CD4-positive, alpha-beta T cell (primary cell): ENCODE measurements at regions not wholly inside any gene's neighbourhood (a gene's known extent, or its start where the extent isn't known, plus 50 kb on each side); places are given as distances from the start of the nearest gene placed in this dataset.

Experiments used
- ATAC-seq: fragments of 200-7000 bp; cut with Tn5 transposase; one replicate; pipeline ENCODE4 v1.10.0; 2022; ENCODE audit warnings: mild to moderate bottlenecking; ENCODE audit not compliant: poor library complexity
- CTCF ChIA-PET: fragments of 350-600 bp; sonication (Branson Sonifier 250); formaldehyde crosslinking; loops from one replicate; lab custom pipeline; 2021; ENCODE audit warnings: antibody characterized with exemption, inconsistent platforms; lab: Charles Lee
- POLR2A ChIA-PET: fragments of 350-600 bp; sonication (Branson Sonifier 250); formaldehyde crosslinking; loops from one replicate; lab custom pipeline; 2021; ENCODE audit warnings: antibody characterized with exemption, inconsistent platforms; lab: Charles Lee
- DNase-seq, 14 experiments: peaks; one replicate each; pipeline ENCODE4 v3.0.0-alpha.2; 2013 to 2020; ENCODE audit warnings: mixed read lengths in 2 of 14
- H3K27ac ChIP-seq, 2 donors: one replicate each; pipeline versions ENCODE4 v1.5.1 to v1.7.0; 2013; ENCODE audit warnings: low read length in 2 of 2, low read depth in 1 of 2, mild to moderate bottlenecking in 1 of 2
- H3K27me3 ChIP-seq, 2 experiments: 1 replicate in 1 of 2; 2 replicates in 1 of 2; pipeline versions ENCODE4 v1.6.1 to v1.7.0; 2013; ENCODE audit warnings: low read length in 2 of 2, control low read depth in 1 of 2, mild to moderate bottlenecking in 1 of 2, moderate library complexity in 1 of 2; ENCODE audit not compliant: insufficient read depth in 2 of 2, control insufficient read depth in 1 of 2
- H3K36me3 ChIP-seq: one replicate; pipeline ENCODE4 v1.6.1; 2013; ENCODE audit warnings: low read length, control low read depth; ENCODE audit not compliant: insufficient read depth
- H3K4me1 ChIP-seq: one replicate; pipeline ENCODE4 v1.6.1; 2013; ENCODE audit warnings: low read length, control low read depth; ENCODE audit not compliant: insufficient read depth
- H3K4me3 ChIP-seq: one replicate; pipeline ENCODE4 v1.5.1; 2013; ENCODE audit warnings: mild to moderate bottlenecking, low read length, moderate library complexity
- H3K9me3 ChIP-seq, 2 experiments: 1 replicate in 1 of 2; 2 replicates in 1 of 2; pipeline versions ENCODE4 v1.6.1 to v1.7.0; 2013; ENCODE audit warnings: low read length in 2 of 2, mild to moderate bottlenecking in 2 of 2, control low read depth in 1 of 2, moderate library complexity in 1 of 2; ENCODE audit not compliant: control insufficient read depth in 1 of 2, insufficient read depth in 1 of 2
- H3K27ac Mint-ChIP-seq: one replicate; pipeline ENCODE4 v1.8.0; 2020; ENCODE audit warnings: mixed read lengths
- H3K27me3 Mint-ChIP-seq: one replicate; pipeline ENCODE4 v1.8.0; 2021; ENCODE audit warnings: mixed read lengths
- H3K36me3 Mint-ChIP-seq: one replicate; pipeline ENCODE4 v1.8.0; 2021; ENCODE audit warnings: low read depth, mixed read lengths
- H3K4me1 Mint-ChIP-seq: one replicate; pipeline ENCODE4 v1.8.0; 2021; ENCODE audit warnings: low read depth, mixed read lengths
- H3K4me3 Mint-ChIP-seq: one replicate; pipeline ENCODE4 v1.8.0; 2020; ENCODE audit warnings: mild to moderate bottlenecking, mixed read lengths
- H3K9me3 Mint-ChIP-seq: one replicate; pipeline ENCODE4 v1.8.0; 2020; ENCODE audit warnings: mixed read lengths
- CTCF ChIP-seq: fragments of 200-600 bp; IDR thresholded peaks from one replicate; pipeline ENCODE4 v1.8.0; 2022; ENCODE audit warnings: antibody characterized with exemption, mild to moderate bottlenecking
- intact Hi-C, 2 experiments: fragments of 100-400 bp; cut with DNase I in 1 of 2; cut with micrococcal nuclease in 1 of 2; formaldehyde crosslinking; loops; one replicate each; pipeline versions ENCODE4 v1.15.1 to v1.9.0; 2023 to 2025; cut with DNase I, micrococcal nuclease

GRCh38 chr3:80099559-80100066 is 331.8 kb upstream of the ROBO1 start:
- TF ChIP-seq CTCF: no peak
- H3K36me3 Mint-ChIP-seq: no peaks in the 10 kb centered on the region
- Histone ChIP-seq H3K27me3 (no peaks in the 10 kb centered on the region), H3K4me1 (no peaks in the 10 kb centered on the region), H3K36me3 (no peaks in the 10 kb centered on the region), H3K9me3 (peaks cover 0 to 4% of the 10 kb centered on the region in 2 experiments), H3K27ac (no peak overlapping the region), H3K4me3 (no peak overlapping the region)
- no peak overlapping the region for H3K27ac Mint-ChIP-seq
- no peak overlapping the region for H3K4me3 Mint-ChIP-seq
- ChIA-PET POLR2A (interaction anchor here (0.6 kb wide), 1 partner anchor 176 kb away, joined by 3 read pairs; no protein-coding TSS in a partner anchor), CTCF (no interaction called here)
- no peak for DNase-seq
- intact Hi-C loops: no loop called here
- no peaks in the 10 kb centered on the region for H3K27me3 Mint-ChIP-seq
- ATAC-seq: no peak
- peaks cover 4% of the 10 kb centered on the region for H3K9me3 Mint-ChIP-seq
- H3K4me1 Mint-ChIP-seq: no peaks in the 10 kb centered on the region

DNA sequence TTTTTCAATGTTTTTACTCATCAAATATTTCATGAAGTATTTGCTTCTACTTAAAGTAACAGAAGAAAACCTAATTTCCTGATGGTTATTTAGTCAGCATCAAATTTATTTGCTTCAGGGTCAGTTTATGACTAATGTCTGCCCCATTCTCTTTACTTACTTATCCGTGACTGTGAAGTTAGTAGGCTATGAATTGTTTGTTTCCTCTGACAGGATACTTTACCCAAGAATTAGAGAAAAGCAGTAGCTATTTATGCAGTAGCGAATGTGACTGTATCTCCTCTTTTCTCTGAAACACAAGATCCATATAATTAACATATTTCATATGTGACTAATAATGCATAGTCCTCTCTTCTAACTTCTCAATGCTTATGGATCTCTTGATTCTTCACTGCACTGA is 329.9 kb upstream of the ROBO1 start:
- Mint-ChIP-seq H3K27me3 (no peaks in the 10 kb centered on the region), H3K36me3 (no peaks in the 10 kb centered on the region), H3K4me3 (no peak overlapping the region), H3K27ac (no peak overlapping the region), H3K9me3 (peaks cover 2% of the 10 kb centered on the region), H3K4me1 (no peaks in the 10 kb centered on the region)
- ChIA-PET CTCF (no interaction called here), POLR2A (no interaction called here)
- H3K4me3 ChIP-seq: no peak overlapping the region
- intact Hi-C loops: no loop called here
- H3K4me1 ChIP-seq: no peaks in the 10 kb centered on the region
- no peak overlapping the region for H3K27ac ChIP-seq
- TF ChIP-seq CTCF: no peak
- no peak for DNase-seq
- peaks cover 0 to 4% of the 10 kb centered on the region in 2 experiments for H3K9me3 ChIP-seq
- H3K36me3 ChIP-seq: no peaks in the 10 kb centered on the region
- no peaks in the 10 kb centered on the region for H3K27me3 ChIP-seq
- ATAC-seq: no peak

GRCh38 chr3:80096909-80097308 is 329.1 kb upstream of the ROBO1 start:
- ATAC-seq (no peak), DNase-seq (no peak)
- no peak for TF ChIP-seq CTCF
- intact Hi-C loops: no loop called here
- Mint-ChIP-seq H3K4me3 (no peak overlapping the region), H3K4me1 (no peaks in the 10 kb centered on the region), H3K36me3 (no peaks in the 10 kb centered on the region), H3K27me3 (no peaks in the 10 kb centered on the region), H3K27ac (no peak overlapping the region), H3K9me3 (peaks cover 2% of the 10 kb centered on the region)
- no peak overlapping the region for H3K27ac ChIP-seq
- no peak overlapping the region for H3K4me3 ChIP-seq
- H3K4me1 ChIP-seq: no peaks in the 10 kb centered on the region
- CTCF ChIA-PET: no interaction called here
- H3K36me3 ChIP-seq: no peaks in the 10 kb centered on the region
- peaks cover 0 to 4% of the 10 kb centered on the region in 2 experiments for H3K9me3 ChIP-seq
- POLR2A ChIA-PET: no interaction called here
- no peaks in the 10 kb centered on the region for H3K27me3 ChIP-seq
